Amygdala (tissue), 56 donors: ENCODE measurements at regions not wholly inside any gene's neighbourhood (a gene's known extent, or its start where the extent isn't known, plus 50 kb on each side); places are given as distances from the start of the nearest gene placed in this dataset.
A peak's percentile ranks its signal among the peaks of the same experiment; 100 is the strongest.
"Not testable (repeated sequence)": the region's sequence is repeated elsewhere in the genome, so short reads cannot be mapped to it uniquely, and the experiment has no call there.

Experiments
- DNase-seq, 56 donors: peaks; one replicate each; lab custom pipeline; 2025; lab: John Stamatoyannopoulos, UW

GRCh38 chr18:10239991-10240634 is 214.3 kb upstream of the APCDD1 start:
- no peak for DNase-seq

GRCh38 chr18:10240973-10241372 is 213.5 kb upstream of the APCDD1 start:
- DNase-seq: no peak

- DNase-seq: no peak
These were observed 212.9 kb upstream of the APCDD1 start for GRCh38 chr18:10241579-10241978.

- DNase-seq: peak in 7 of 56 donors; percentile 19 to 61 (median 27)
These were observed 211.3 kb upstream of the APCDD1 start for GRCh38 chr18:10242936-10243680.

GRCh38 chr18:10244341-10244740 is 210.1 kb upstream of the APCDD1 start:
- DNase-seq: no peak

GRCh38 chr18:10245031-10245845 is 209.2 kb upstream of the APCDD1 start:
- DNase-seq: no peak

GRCh38 chr18:10245846-10246175 is 208.6 kb upstream of the APCDD1 start:
- peak in 1 of 56 donors; percentile 18 for DNase-seq

- no peak for DNase-seq
These were observed 207.3 kb upstream of the APCDD1 start for GRCh38 chr18:10247021-10247741.

GRCh38 chr18:10247742-10248082 is 206.7 kb upstream of the APCDD1 start:
- DNase-seq: no peak

- DNase-seq: no peak
These were observed 205.7 kb upstream of the APCDD1 start for GRCh38 chr18:10248738-10249137.

- no peak for DNase-seq
These were observed 205.2 kb upstream of the APCDD1 start for GRCh38 chr18:10249270-10249669.

GRCh38 chr18:10249801-10250200 is 204.6 kb upstream of the APCDD1 start:
- no peak for DNase-seq

GRCh38 chr18:10252494-10252893 is 201.9 kb upstream of the APCDD1 start:
- DNase-seq: no peak

GRCh38 chr18:10252952-10253705 is 201.3 kb upstream of the APCDD1 start:
- peak in 1 of 56 donors; percentile 5 for DNase-seq

GRCh38 chr18:10256276-10256675 is 198.2 kb upstream of the APCDD1 start:
- DNase-seq: not testable (repeated sequence)

GRCh38 chr18:10258836-10259474 is 195.5 kb upstream of the APCDD1 start:
- no peak for DNase-seq

GRCh38 chr18:10259901-10260300 is 194.5 kb upstream of the APCDD1 start:
- DNase-seq: no peak

- no peak for DNase-seq
These were observed 192.8 kb upstream of the APCDD1 start for GRCh38 chr18:10261344-10262276.
